Fibroblast of pulmonary artery (primary cell): ENCODE measurements at regions not wholly inside any gene's neighbourhood (a gene's known extent, or its start where the extent isn't known, plus 50 kb on each side); places are given as distances from the start of the nearest gene placed in this dataset.
A peak's percentile ranks its signal among the peaks of the same experiment; 100 is the strongest.

Experiments
- DNase-seq: peaks from one replicate; pipeline ENCODE4 v3.0.0-alpha.2; 2010; ENCODE audit warnings: low read depth
- H3K4me3 ChIP-seq: replicated peaks from 2 replicates; pipeline ENCODE4 v1.5.1; 2011; ENCODE audit warnings: low read depth, mild to moderate bottlenecking, control low read depth, low read length, moderate library complexity
- CTCF ChIP-seq: IDR thresholded peaks from 2 replicates; pipeline ENCODE4 v1.5.1; 2011; ENCODE audit warnings: mild to moderate bottlenecking, control low read depth, low read length, inconsistent platforms; ENCODE audit errors: missing control alignments

DNA sequence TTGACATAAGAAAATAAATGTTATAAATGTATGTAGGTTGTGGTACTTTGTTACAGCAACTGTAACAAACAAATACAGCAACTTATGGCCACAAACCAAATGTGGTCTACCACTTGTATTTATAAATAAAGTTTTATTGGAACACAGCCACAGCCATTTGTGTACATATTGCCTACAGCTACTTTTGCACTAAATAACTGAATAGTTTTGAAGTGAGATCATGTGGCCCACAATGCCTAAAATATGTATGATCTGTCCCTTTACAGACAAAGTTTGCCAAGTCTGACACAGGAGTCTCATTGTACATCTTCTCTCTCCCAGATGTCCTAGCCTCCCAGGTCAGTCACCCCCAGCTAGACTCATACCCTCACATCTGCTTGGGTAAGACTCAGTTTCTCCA, 283.6 kb upstream of the PRDM9 start:
- no peak for TF ChIP-seq CTCF
- H3K4me3 ChIP-seq: no peak overlapping the region
- DNase-seq: no peak

DNA sequence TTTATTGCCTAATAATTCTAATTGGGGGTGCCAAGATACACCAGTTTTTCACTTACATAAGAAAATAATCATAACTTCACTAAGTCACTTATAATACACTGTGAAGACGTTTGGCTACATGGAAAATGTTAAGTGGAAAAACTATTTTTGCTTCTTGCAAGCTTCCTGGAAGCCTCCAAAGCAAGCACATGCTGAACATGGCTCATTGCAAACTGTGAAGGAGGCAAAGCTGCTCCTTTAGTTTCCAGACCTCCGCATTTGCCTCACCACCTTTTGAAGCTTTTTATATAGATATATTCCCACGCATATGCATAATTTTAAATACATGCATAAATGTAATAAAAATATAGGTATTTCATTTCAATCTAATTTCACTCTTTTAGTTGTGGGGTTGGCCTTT, 285.6 kb upstream of the PRDM9 start:
- TF ChIP-seq CTCF: no peak
- no peak for DNase-seq
- no peak overlapping the region for H3K4me3 ChIP-seq

- TF ChIP-seq CTCF: no peak
- H3K4me3 ChIP-seq: no peak overlapping the region
- no peak for DNase-seq
Measured at GRCh38 chr5:23217159-23217558, 290.2 kb upstream of the PRDM9 start.

GRCh38 chr5:23216345-23216744, 291.1 kb upstream of the PRDM9 start:
- DNase-seq: no peak
- no peak for TF ChIP-seq CTCF
- H3K4me3 ChIP-seq: no peak overlapping the region

GRCh38 chr5:23208959-23209431, 298.4 kb upstream of the PRDM9 start:
- peak; percentile 72 for DNase-seq
- H3K4me3 ChIP-seq: no peak overlapping the region
- TF ChIP-seq CTCF: peak; percentile 75

DNA sequence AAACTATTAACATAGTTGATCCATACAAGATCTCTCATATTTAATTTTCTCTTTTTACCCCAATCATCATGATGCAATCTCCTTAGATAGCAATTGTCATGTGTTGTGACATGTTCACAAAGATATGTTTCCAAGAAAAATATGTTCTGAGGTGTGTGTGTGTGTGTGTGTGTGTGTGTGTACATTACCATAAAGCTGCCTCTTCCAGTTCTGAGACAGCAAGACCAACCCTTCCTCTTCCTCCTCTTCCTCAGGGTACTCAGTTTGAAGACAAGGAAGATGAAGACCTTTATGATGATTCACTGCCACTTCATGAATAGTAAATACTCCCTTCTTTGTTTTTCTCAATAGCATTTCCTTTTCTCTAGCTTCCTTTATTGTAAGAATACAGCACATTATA, 303.3 kb upstream of the PRDM9 start:
- no peak for DNase-seq
- TF ChIP-seq CTCF: no peak
- no peak overlapping the region for H3K4me3 ChIP-seq

DNA sequence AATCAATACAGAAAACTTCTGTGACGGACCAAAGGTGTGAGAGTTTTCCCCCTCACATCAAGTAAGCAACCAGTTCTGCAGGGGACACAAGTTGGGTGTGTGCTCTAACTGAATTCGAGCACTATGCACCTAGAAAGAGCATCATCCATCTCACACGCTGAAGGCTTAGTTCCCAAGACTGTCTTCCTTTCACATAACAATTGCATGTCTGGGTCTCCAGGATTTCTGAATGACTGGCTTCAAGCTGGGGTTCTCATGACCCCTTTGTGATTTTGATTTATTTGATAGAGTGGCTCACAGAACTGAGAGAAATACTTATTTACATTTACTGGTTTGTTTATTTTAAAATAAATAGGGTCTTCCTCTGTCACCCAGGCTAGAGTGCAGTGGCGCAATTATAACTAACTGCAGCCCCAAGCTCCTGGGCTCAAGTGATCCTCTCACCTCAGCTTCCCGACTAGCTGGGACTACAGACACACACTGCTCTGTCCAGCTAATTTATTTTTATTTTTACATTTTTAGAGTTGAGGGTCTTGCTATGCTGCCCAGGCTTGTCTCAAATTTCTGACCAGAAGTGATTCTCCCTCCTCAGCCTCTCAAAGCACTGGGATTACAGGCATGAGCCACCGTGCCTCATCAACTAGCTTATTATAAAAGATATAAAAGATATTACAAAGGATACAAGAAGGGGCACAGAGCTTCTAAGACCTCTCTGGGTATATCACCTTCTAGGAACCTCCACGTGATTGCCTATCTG, 316.7 kb upstream of the CDH12 start:
- H3K4me3 ChIP-seq: no peak overlapping the region
- DNase-seq: no peak
- TF ChIP-seq CTCF: no peak
